SH-SY5Y (cell line): ENCODE measurements at regions not wholly inside any gene's neighbourhood (a gene's known extent, or its start where the extent isn't known, plus 50 kb on each side); places are given as distances from the start of the nearest gene placed in this dataset.
A peak's percentile ranks its signal among the peaks of the same experiment; 100 is the strongest.

Experiments
- GATA2 ChIP-seq: IDR thresholded peaks from 2 replicates; pipeline ENCODE4 v1.6.1; 2011; ENCODE audit warnings: mild to moderate bottlenecking, low read depth, low read length
- GATA3 ChIP-seq: IDR thresholded peaks from 2 replicates; pipeline ENCODE4 v1.6.1; 2011; ENCODE audit warnings: low read depth, mild to moderate bottlenecking, low read length, moderate library complexity

DNA sequence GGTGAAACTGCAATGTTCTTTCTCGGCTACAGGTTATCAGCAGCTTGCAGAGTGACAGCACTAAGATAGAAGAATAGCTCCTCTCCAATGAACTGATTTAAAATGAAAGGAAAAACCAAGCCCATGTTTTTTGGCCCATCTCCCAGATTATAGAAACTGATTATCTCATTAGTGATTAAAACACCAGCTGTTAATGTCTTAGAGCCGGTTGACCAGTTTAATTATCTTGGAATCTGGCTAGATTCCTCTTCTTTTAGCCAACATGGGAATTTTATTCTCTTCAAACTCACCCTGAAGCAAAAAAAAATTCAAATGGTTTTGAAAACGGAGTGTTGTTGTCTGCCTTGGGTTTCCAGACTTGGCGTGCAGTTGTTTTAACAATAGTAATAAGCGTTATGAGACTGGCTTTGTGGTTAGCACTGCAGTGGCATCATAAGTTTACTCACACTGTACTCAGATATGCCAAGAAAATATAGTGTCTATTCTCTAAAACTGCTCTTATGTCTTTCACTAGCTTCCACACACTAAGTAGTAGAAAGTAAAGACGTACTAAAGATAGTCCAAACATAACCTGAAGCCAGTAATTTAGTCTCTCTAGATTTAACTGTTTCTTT lies 665.3 kb downstream of the STK39 start:
- TF ChIP-seq GATA3 (no peak), GATA2 (0 out of 2 replicates have a peak, but pooled peaks have one; percentile 29)

DNA sequence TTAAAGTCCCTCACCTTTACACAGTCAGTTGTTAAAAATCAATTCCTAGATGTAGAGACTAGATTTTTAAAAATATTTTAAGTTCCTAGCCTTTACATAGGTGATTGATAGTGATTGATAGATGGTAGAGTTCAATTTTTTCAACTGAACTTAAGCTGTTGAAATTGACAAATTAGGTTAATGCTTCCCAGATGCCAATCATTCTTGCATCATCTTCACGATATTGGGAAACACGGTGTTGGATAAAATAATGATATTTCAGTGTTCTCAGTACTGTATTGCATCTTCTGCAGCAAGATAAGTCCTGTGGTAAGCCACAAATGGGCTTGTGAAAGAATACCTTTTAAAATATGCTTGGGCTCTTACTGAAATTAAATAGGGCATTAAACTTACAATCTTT lies 667.6 kb downstream of the STK39 start:
- TF ChIP-seq GATA3 (no peak), GATA2 (no peak)

DNA sequence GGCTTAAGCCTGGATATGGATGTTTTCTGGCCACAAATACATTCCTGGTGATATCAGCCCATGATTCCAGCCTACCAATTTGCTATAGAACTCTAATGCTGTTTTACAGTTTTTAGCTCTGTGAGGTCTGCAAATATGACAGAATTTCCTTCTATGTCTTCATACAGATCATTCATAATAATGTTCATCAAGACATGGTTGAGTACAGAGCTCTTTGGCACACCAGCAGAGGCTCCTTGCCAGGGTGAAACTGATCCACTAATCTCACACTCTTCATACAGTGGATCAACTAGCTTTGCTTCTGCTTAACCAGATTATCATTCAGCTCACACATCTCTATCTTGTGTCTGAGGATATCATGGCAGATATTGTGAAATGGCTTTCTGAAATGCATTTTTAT lies 672.1 kb downstream of the STK39 start:
- TF ChIP-seq GATA2 (no peak), GATA3 (no peak)

- TF ChIP-seq GATA3 (no peak), GATA2 (no peak)
Observed at GRCh38 chr2:167572883-167573619, 674.3 kb downstream of the STK39 start.

- no peak for TF ChIP-seq GATA2
- TF ChIP-seq GATA3 = no peak
Observed at GRCh38 chr2:167570370-167570769, 677.0 kb downstream of the STK39 start.

DNA sequence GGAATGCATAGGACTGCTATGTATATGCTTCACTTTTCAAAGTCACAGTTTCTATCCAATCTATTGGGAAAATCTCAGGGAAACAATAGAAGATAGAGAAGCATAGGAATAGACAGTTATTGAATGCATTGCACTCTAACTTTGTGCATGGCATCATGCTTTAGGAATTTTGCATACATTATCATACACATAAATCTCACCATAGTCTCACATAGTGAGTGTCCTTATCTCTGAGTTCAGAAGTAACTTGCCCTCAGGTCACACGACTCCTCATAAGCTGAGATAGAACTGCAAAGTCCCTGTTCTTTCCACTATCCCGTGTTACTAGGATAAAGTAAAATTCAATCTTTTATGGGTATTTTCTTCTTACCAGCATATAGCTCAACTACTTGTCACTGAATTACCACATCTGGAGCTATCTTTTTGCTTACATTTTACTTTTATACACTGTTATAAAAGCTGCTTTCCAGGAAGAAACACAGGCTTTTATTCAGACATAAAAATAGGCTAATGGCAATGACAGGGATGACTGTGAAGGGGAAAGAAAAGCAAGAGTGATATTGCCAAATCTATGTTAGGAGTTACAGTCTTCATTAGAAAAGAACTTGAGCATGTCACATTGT lies 666.9 kb downstream of the XIRP2 start:
- TF ChIP-seq GATA2 (no peak), GATA3 (no peak)

- TF ChIP-seq GATA3 = no peak
- no peak for TF ChIP-seq GATA2
Observed at GRCh38 chr2:167553635-167554034, 665.4 kb downstream of the XIRP2 start.

- TF ChIP-seq GATA3 (no peak), GATA2 (peak; percentile 69)
Observed at GRCh38 chr2:167551416-167551815, 663.1 kb downstream of the XIRP2 start.

GRCh38 chr2:167550448-167550847 lies 662.2 kb downstream of the XIRP2 start:
- TF ChIP-seq GATA3 = no peak
- TF ChIP-seq GATA2 = no peak

DNA sequence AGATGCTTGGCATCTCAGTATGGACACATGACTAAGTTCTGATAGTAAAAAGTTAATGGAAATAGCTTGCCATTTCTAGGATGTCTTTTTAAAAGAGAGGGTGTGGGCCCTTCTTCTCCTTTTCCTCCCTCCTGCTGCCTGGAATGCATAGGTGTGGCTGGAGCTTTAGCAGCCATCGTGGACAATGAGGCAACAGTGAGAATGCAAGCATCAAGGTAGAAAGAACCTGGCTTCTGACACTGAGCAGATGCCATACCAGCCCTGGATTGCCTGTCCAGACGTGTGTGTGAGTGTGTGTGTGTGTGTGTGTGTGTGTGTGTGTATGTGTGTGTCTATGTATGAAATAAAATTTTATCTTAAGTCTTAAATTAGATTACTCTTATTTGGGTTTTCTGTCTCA lies 660.1 kb downstream of the XIRP2 start:
- no peak for TF ChIP-seq GATA3
- no peak for TF ChIP-seq GATA2

DNA sequence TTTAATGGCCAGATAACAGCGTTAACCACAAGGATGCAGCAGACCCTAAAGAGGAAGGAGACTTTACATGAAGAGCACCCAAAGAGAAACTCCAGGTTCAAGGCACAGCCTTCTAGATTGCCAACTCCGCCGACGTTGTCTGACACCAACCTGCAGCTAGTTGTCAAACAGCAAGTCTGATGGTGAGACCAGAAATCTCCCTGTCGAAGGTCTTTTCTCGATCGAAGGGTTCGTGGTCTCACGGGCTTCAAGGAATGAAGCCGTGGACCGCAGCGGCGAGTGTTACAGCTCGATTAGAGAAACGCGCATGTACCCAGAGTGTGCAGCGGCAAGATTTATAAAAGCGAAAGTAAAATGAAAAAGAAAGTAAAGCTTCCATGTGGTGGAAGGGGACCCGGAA lies 656.3 kb downstream of the XIRP2 start:
- TF ChIP-seq GATA2 = no peak
- TF ChIP-seq GATA3 = no peak

DNA sequence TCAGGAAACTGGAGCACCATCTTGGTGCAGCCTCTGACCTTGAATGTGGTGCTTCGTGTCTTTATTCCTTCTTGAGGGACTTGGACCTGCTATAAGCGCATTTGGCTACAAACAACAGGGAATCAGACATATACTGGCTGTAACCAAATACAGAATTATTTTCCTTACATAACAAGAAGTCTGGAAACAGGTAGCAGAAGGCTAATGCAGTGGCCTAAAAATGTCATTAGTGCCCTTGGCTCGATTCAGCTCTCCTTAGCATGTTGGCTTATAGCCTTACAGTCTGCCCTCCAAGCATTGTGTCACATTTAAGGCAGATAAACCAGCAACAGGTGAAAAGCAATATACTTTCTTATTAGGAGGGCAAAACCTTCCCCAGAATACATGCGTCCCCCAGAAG lies 655.4 kb downstream of the XIRP2 start:
- TF ChIP-seq GATA2 (no peak), GATA3 (no peak)

- TF ChIP-seq GATA3 (no peak), GATA2 (no peak)
Observed at GRCh38 chr2:167537743-167538142, 649.5 kb downstream of the XIRP2 start.

- TF ChIP-seq GATA2 = no peak
- TF ChIP-seq GATA3 = no peak
Observed at GRCh38 chr2:167534443-167534842, 646.2 kb downstream of the XIRP2 start.

- TF ChIP-seq GATA2 (no peak), GATA3 (no peak)
Observed at GRCh38 chr2:167524786-167525185, 636.5 kb downstream of the XIRP2 start.
